Cardiac muscle cell (in vitro differentiated cells and primary cell): ENCODE measurements at regions not wholly inside any gene's neighbourhood (a gene's known extent, or its start where the extent isn't known, plus 50 kb on each side); places are given as distances from the start of the nearest gene placed in this dataset.

Source experiments
- DNase-seq, 2 donors: peaks; one replicate each; pipeline versions ENCODE4 v3.0.0 to v3.0.0-alpha.2; 2010 to 2017; ENCODE audit warnings: low read depth in 1 of 2, low spot score in 1 of 2
- H3K27ac ChIP-seq: fragments of 200-600 bp; sonication (generic); 2 replicates; pipeline ENCODE4 v1.5.1; 2016
- H3K27me3 ChIP-seq: fragments of 200-600 bp; sonication (generic); 2 replicates; pipeline ENCODE4 v1.6.0; 2016; ENCODE audit warnings: control low read depth
- H3K36me3 ChIP-seq: fragments of 200-600 bp; sonication (generic); 2 replicates; pipeline ENCODE4 v1.5.1; 2016; ENCODE audit warnings: control low read depth
- H3K4me1 ChIP-seq: fragments of 200-600 bp; sonication (generic); 2 replicates; pipeline ENCODE4 v1.8.1; 2017; ENCODE audit warnings: low read depth, mild to moderate bottlenecking, mixed run types
- H3K4me3 ChIP-seq: fragments of 200-600 bp; sonication (generic); 2 replicates; pipeline ENCODE4 v1.5.1; 2016; ENCODE audit warnings: mild to moderate bottlenecking
- H3K9me3 ChIP-seq: fragments of 200-600 bp; sonication (generic); 2 replicates; pipeline ENCODE4 v1.5.1; 2017; ENCODE audit warnings: low read depth, mild to moderate bottlenecking, control low read depth
- CTCF ChIP-seq: IDR thresholded peaks from 2 replicates; pipeline ENCODE4 v1.5.1; 2012; ENCODE audit warnings: low read depth, mild to moderate bottlenecking, low read length

- Histone ChIP-seq H3K27me3 (no peaks in the 10 kb centered on the region), H3K36me3 (no peaks in the 10 kb centered on the region), H3K9me3 (no peaks in the 10 kb centered on the region), H3K4me3 (no peak overlapping the region), H3K4me1 (peaks cover 5% of the 10 kb centered on the region), H3K27ac (no peak overlapping the region)
- DNase-seq: peak in 1 of 2 donors; percentile 82
- no peak for TF ChIP-seq CTCF
These were observed 303.5 kb upstream of the PDGFD start for GRCh38 chr11:104467404-104467803.

- H3K9me3 ChIP-seq: no peaks in the 10 kb centered on the region
- no peak for TF ChIP-seq CTCF
These were observed 301.4 kb upstream of the PDGFD start for GRCh38 chr11:104465321-104465720.

GRCh38 chr11:104464691-104465090 lies 300.7 kb upstream of the PDGFD start:
- Histone ChIP-seq H3K4me3 (no peak overlapping the region), H3K36me3 (no peaks in the 10 kb centered on the region), H3K27me3 (no peaks in the 10 kb centered on the region), H3K9me3 (no peaks in the 10 kb centered on the region), H3K4me1 (peaks cover 5% of the 10 kb centered on the region), H3K27ac (no peak overlapping the region)
- no peak for TF ChIP-seq CTCF
- DNase-seq: no peak

More at GRCh38 chr11:104465321-104465720, 301.4 kb upstream of the PDGFD start:
- no peaks in the 10 kb centered on the region for H3K27me3 ChIP-seq
- H3K36me3 ChIP-seq: no peaks in the 10 kb centered on the region
- no peak for DNase-seq
- H3K27ac ChIP-seq: no peak overlapping the region
- peaks cover 5% of the 10 kb centered on the region for H3K4me1 ChIP-seq
- H3K4me3 ChIP-seq: no peak overlapping the region

- no peaks in the 10 kb centered on the region for H3K9me3 ChIP-seq
- H3K27me3 ChIP-seq: no peaks in the 10 kb centered on the region
- H3K4me3 ChIP-seq: no peak overlapping the region
- H3K36me3 ChIP-seq: no peaks in the 10 kb centered on the region
- no peak overlapping the region for H3K27ac ChIP-seq
- TF ChIP-seq CTCF: no peak
- peak in 1 of 2 donors; percentile 73 for DNase-seq
- peaks cover 1% of the 10 kb centered on the region for H3K4me1 ChIP-seq
These were observed 298.4 kb upstream of the PDGFD start for GRCh38 chr11:104462341-104462740.

GRCh38 chr11:104451197-104451893 lies 287.4 kb upstream of the PDGFD start:
- no peak for TF ChIP-seq CTCF

More at GRCh38 chr11:104451197-104451893, 287.4 kb upstream of the PDGFD start:
- Histone ChIP-seq H3K9me3 (no peaks in the 10 kb centered on the region), H3K36me3 (no peaks in the 10 kb centered on the region), H3K4me3 (no peak overlapping the region), H3K27ac (peak overlapping the region; percentile 82), H3K4me1 (peaks cover 14% of the 10 kb centered on the region), H3K27me3 (no peaks in the 10 kb centered on the region)
- DNase-seq: peak; percentile 17 to 78
